SJCRH30 (cell line): ENCODE measurements at regions not wholly inside any gene's neighbourhood (a gene's known extent, or its start where the extent isn't known, plus 50 kb on each side); places are given as distances from the start of the nearest gene placed in this dataset.

Experiments used
- DNase-seq, 2 experiments: peaks; one replicate each; pipeline ENCODE4 v3.0.0-alpha.2; 2015 to 2020
- H3K27ac ChIP-seq: fragments of 250-450 bp; sonication (Bioruptor Pico); 2 replicates; pipeline ENCODE4 v1.5.1; 2020; ENCODE audit warnings: mild to moderate bottlenecking, moderate library complexity
- H3K27me3 ChIP-seq: fragments of 250-450 bp; sonication (Bioruptor Pico); 2 replicates; pipeline ENCODE4 v1.5.1; 2020; ENCODE audit warnings: mild to moderate bottlenecking, moderate library complexity
- H3K36me3 ChIP-seq: fragments of 250-450 bp; sonication (Bioruptor Pico); 2 replicates; pipeline ENCODE4 v1.5.1; 2020; ENCODE audit warnings: mild to moderate bottlenecking, moderate library complexity
- H3K4me1 ChIP-seq: fragments of 250-450 bp; sonication (Bioruptor Pico); 2 replicates; pipeline ENCODE4 v1.5.1; 2020; ENCODE audit warnings: mild to moderate bottlenecking, moderate library complexity
- H3K4me3 ChIP-seq: fragments of 250-450 bp; sonication (Bioruptor Pico); 2 replicates; pipeline ENCODE4 v1.5.1; 2020; ENCODE audit warnings: mild to moderate bottlenecking, moderate library complexity
- H3K9me3 ChIP-seq: fragments of 250-450 bp; sonication (Bioruptor Pico); replicated peaks from 2 replicates; pipeline ENCODE4 v1.5.1; 2020; ENCODE audit warnings: mild to moderate bottlenecking, moderate library complexity

GRCh38 chr1:216922406-216922805, 199.2 kb upstream of the ESRRG start:
- no peak for DNase-seq
- Histone ChIP-seq H3K27me3 (no peaks in the 10 kb centered on the region), H3K4me3 (no peak overlapping the region), H3K9me3 (no peaks in the 10 kb centered on the region), H3K4me1 (peaks cover 6% of the 10 kb centered on the region; the same call in 1 of the 2 replicates), H3K27ac (no peak overlapping the region), H3K36me3 (no peaks in the 10 kb centered on the region)

- Histone ChIP-seq H3K27ac (no peak overlapping the region), H3K4me3 (no peak overlapping the region), H3K9me3 (no peaks in the 10 kb centered on the region), H3K36me3 (no peaks in the 10 kb centered on the region), H3K4me1 (peaks cover 6% of the 10 kb centered on the region; the same call in 1 of the 2 replicates), H3K27me3 (no peaks in the 10 kb centered on the region)
- no peak for DNase-seq
These were observed 198.6 kb upstream of the ESRRG start for GRCh38 chr1:216921866-216922265.

- no peaks in the 10 kb centered on the region for H3K9me3 ChIP-seq
- peaks cover 6% of the 10 kb centered on the region; the same call in 1 of the 2 replicates for H3K4me1 ChIP-seq
- no peaks in the 10 kb centered on the region for H3K36me3 ChIP-seq
- H3K4me3 ChIP-seq = no peak overlapping the region
- peak in 1 of 2 experiments; percentile 12 for DNase-seq
- H3K27me3 ChIP-seq = no peaks in the 10 kb centered on the region
- no peak overlapping the region for H3K27ac ChIP-seq
These were observed 196.1 kb upstream of the ESRRG start for GRCh38 chr1:216919060-216919970.

- no peak for DNase-seq
- no peak overlapping the region for H3K4me3 ChIP-seq
- no peak overlapping the region for H3K27ac ChIP-seq
- H3K4me1 ChIP-seq = peaks cover 6% of the 10 kb centered on the region; the same call in 1 of the 2 replicates
- no peaks in the 10 kb centered on the region for H3K36me3 ChIP-seq
- H3K27me3 ChIP-seq = no peaks in the 10 kb centered on the region
- H3K9me3 ChIP-seq = no peaks in the 10 kb centered on the region
These were observed 193.7 kb upstream of the ESRRG start for GRCh38 chr1:216916890-216917438.

- H3K4me1 ChIP-seq = peaks cover 6% of the 10 kb centered on the region; the same call in 1 of the 2 replicates
- DNase-seq = no peak
These were observed 191.7 kb upstream of the ESRRG start for GRCh38 chr1:216914974-216915373.

GRCh38 chr1:216913976-216914375, 190.7 kb upstream of the ESRRG start:
- H3K9me3 ChIP-seq = no peaks in the 10 kb centered on the region
- no peaks in the 10 kb centered on the region for H3K36me3 ChIP-seq
- no peak overlapping the region for H3K27ac ChIP-seq
- H3K4me1 ChIP-seq = peaks cover under 1% of the 10 kb centered on the region; the same call in 1 of the 2 replicates
- no peak overlapping the region for H3K4me3 ChIP-seq
- no peak for DNase-seq
- H3K27me3 ChIP-seq = no peaks in the 10 kb centered on the region

More at GRCh38 chr1:216914974-216915373, 191.7 kb upstream of the ESRRG start:
- no peak overlapping the region for H3K27ac ChIP-seq
- no peaks in the 10 kb centered on the region for H3K27me3 ChIP-seq
- H3K9me3 ChIP-seq = no peaks in the 10 kb centered on the region
- H3K36me3 ChIP-seq = no peaks in the 10 kb centered on the region
- H3K4me3 ChIP-seq = no peak overlapping the region

GRCh38 chr1:216910081-216910840, 187.0 kb upstream of the ESRRG start:
- Histone ChIP-seq H3K4me1 (no peaks in the 10 kb centered on the region), H3K27ac (no peak overlapping the region), H3K36me3 (no peaks in the 10 kb centered on the region), H3K27me3 (no peaks in the 10 kb centered on the region), H3K9me3 (no peaks in the 10 kb centered on the region), H3K4me3 (no peak overlapping the region)
- DNase-seq = peak in 1 of 2 experiments; percentile 30

GRCh38 chr1:216908126-216908525, 184.9 kb upstream of the ESRRG start:
- no peak for DNase-seq
- Histone ChIP-seq H3K27ac (no peak overlapping the region), H3K4me3 (no peak overlapping the region), H3K4me1 (no peaks in the 10 kb centered on the region), H3K9me3 (no peaks in the 10 kb centered on the region), H3K36me3 (no peaks in the 10 kb centered on the region), H3K27me3 (no peaks in the 10 kb centered on the region)

- no peak overlapping the region for H3K27ac ChIP-seq
- H3K4me1 ChIP-seq = no peaks in the 10 kb centered on the region
- H3K4me3 ChIP-seq = no peak overlapping the region
- no peaks in the 10 kb centered on the region for H3K36me3 ChIP-seq
- DNase-seq = no peak
- no peaks in the 10 kb centered on the region for H3K27me3 ChIP-seq
- H3K9me3 ChIP-seq = no peaks in the 10 kb centered on the region
These were observed 183.9 kb upstream of the ESRRG start for GRCh38 chr1:216907100-216907499.

GRCh38 chr1:216905781-216906180, 182.6 kb upstream of the ESRRG start:
- H3K4me3 ChIP-seq = no peak overlapping the region
- peak in 1 of 2 experiments; percentile 7 for DNase-seq
- no peaks in the 10 kb centered on the region for H3K36me3 ChIP-seq
- H3K9me3 ChIP-seq = no peaks in the 10 kb centered on the region
- H3K27me3 ChIP-seq = no peaks in the 10 kb centered on the region
- H3K4me1 ChIP-seq = no peaks in the 10 kb centered on the region
- H3K27ac ChIP-seq = no peak overlapping the region

- H3K9me3 ChIP-seq = no peaks in the 10 kb centered on the region
- DNase-seq = no peak
- no peak overlapping the region for H3K4me3 ChIP-seq
- no peak overlapping the region for H3K27ac ChIP-seq
- H3K4me1 ChIP-seq = no peaks in the 10 kb centered on the region
- H3K36me3 ChIP-seq = no peaks in the 10 kb centered on the region
- H3K27me3 ChIP-seq = no peaks in the 10 kb centered on the region
These were observed 181.9 kb upstream of the ESRRG start for GRCh38 chr1:216905137-216905536.

GRCh38 chr1:216904471-216904870, 181.2 kb upstream of the ESRRG start:
- no peak overlapping the region for H3K27ac ChIP-seq
- no peaks in the 10 kb centered on the region for H3K4me1 ChIP-seq
- no peak overlapping the region for H3K4me3 ChIP-seq
- no peaks in the 10 kb centered on the region for H3K27me3 ChIP-seq
- no peaks in the 10 kb centered on the region for H3K9me3 ChIP-seq
- no peaks in the 10 kb centered on the region for H3K36me3 ChIP-seq
- no peak for DNase-seq

- no peak overlapping the region for H3K4me3 ChIP-seq
- no peak overlapping the region for H3K27ac ChIP-seq
- no peaks in the 10 kb centered on the region for H3K36me3 ChIP-seq
- no peak for DNase-seq
- no peaks in the 10 kb centered on the region for H3K27me3 ChIP-seq
- H3K9me3 ChIP-seq = no peaks in the 10 kb centered on the region
- no peaks in the 10 kb centered on the region for H3K4me1 ChIP-seq
These were observed 180.1 kb upstream of the ESRRG start for GRCh38 chr1:216903382-216903740.

GRCh38 chr1:216902669-216903381, 179.6 kb upstream of the ESRRG start:
- no peaks in the 10 kb centered on the region for H3K27me3 ChIP-seq
- H3K4me3 ChIP-seq = no peak overlapping the region
- no peak overlapping the region for H3K27ac ChIP-seq
- DNase-seq = peak; percentile 5 to 37
- no peaks in the 10 kb centered on the region for H3K9me3 ChIP-seq
- no peaks in the 10 kb centered on the region for H3K4me1 ChIP-seq
- H3K36me3 ChIP-seq = no peaks in the 10 kb centered on the region
